Mesothelial cell of epicardium (in vitro differentiated cells): ENCODE measurements at regions not wholly inside any gene's neighbourhood (a gene's known extent, or its start where the extent isn't known, plus 50 kb on each side); places are given as distances from the start of the nearest gene placed in this dataset.

ENCODE experiments used
- DNase-seq, 2 experiments: peaks; one replicate each; pipeline ENCODE4 v3.0.0; 2021; ENCODE audit warnings: low spot score in 2 of 2; ENCODE audit not compliant: unreplicated experiment in 2 of 2
- H3K27ac Mint-ChIP-seq: 2 replicates; pipeline ENCODE4 v1.8.0; 2021; ENCODE audit warnings: mixed read lengths
- H3K27me3 Mint-ChIP-seq: 2 replicates; pipeline ENCODE4 v1.8.0; 2021; ENCODE audit warnings: low read depth, mixed read lengths
- H3K36me3 Mint-ChIP-seq: 2 replicates; pipeline ENCODE4 v1.8.0; 2021; ENCODE audit warnings: mixed read lengths
- H3K4me1 Mint-ChIP-seq: 2 replicates; pipeline ENCODE4 v1.8.0; 2021; ENCODE audit warnings: mixed read lengths
- H3K4me3 Mint-ChIP-seq: 2 replicates; pipeline ENCODE4 v1.8.0; 2021; ENCODE audit warnings: mild to moderate bottlenecking, moderate library complexity, mixed read lengths
- H3K9me3 Mint-ChIP-seq: 2 replicates; pipeline ENCODE4 v1.8.0; 2021; ENCODE audit warnings: mixed read lengths
- CTCF ChIP-seq: fragments of 200-600 bp; sonication (generic); IDR thresholded peaks from one replicate; pipeline ENCODE4 v1.5.0; 2021; ENCODE audit warnings: antibody characterized with exemption; ENCODE audit not compliant: unreplicated experiment

- no peaks in the 10 kb centered on the region for H3K9me3 Mint-ChIP-seq
- no peak overlapping the region for H3K4me3 Mint-ChIP-seq
- no peak for DNase-seq
- no peaks in the 10 kb centered on the region for H3K36me3 Mint-ChIP-seq
- peaks cover 3% of the 10 kb centered on the region for H3K4me1 Mint-ChIP-seq
- peaks cover 10% of the 10 kb centered on the region for H3K27me3 Mint-ChIP-seq
- H3K27ac Mint-ChIP-seq, result no peak overlapping the region
- no peak for TF ChIP-seq CTCF
Measured at GRCh38 chr18:78514910-78515670, 464.5 kb upstream of the SALL3 start.

GRCh38 chr18:78517328-78517727, 462.3 kb upstream of the SALL3 start:
- Mint-ChIP-seq H3K27me3 (peaks cover 12% of the 10 kb centered on the region), H3K36me3 (no peaks in the 10 kb centered on the region), H3K4me1 (peaks cover 3% of the 10 kb centered on the region), H3K9me3 (no peaks in the 10 kb centered on the region), H3K27ac (no peak overlapping the region), H3K4me3 (no peak overlapping the region)
- no peak for TF ChIP-seq CTCF
- no peak for DNase-seq

- H3K27me3 Mint-ChIP-seq, result peaks cover 14% of the 10 kb centered on the region
- no peak overlapping the region for H3K27ac Mint-ChIP-seq
- peaks cover 6% of the 10 kb centered on the region for H3K9me3 Mint-ChIP-seq
- TF ChIP-seq CTCF, result no peak
- no peaks in the 10 kb centered on the region for H3K36me3 Mint-ChIP-seq
- DNase-seq, result no peak
- no peak overlapping the region for H3K4me3 Mint-ChIP-seq
- peaks cover 3% of the 10 kb centered on the region for H3K4me1 Mint-ChIP-seq
Measured at GRCh38 chr18:78517973-78518372, 461.6 kb upstream of the SALL3 start.

- Mint-ChIP-seq H3K36me3 (no peaks in the 10 kb centered on the region), H3K4me3 (no peak overlapping the region), H3K27ac (no peak overlapping the region), H3K27me3 (peaks cover 17% of the 10 kb centered on the region), H3K9me3 (peaks cover 7% of the 10 kb centered on the region), H3K4me1 (peaks cover 3% of the 10 kb centered on the region)
- DNase-seq, result no peak
- TF ChIP-seq CTCF, result no peak
Measured at GRCh38 chr18:78518805-78519204, 460.8 kb upstream of the SALL3 start.

GRCh38 chr18:78519394-78520062, 460.1 kb upstream of the SALL3 start:
- Mint-ChIP-seq H3K9me3 (peaks cover 7% of the 10 kb centered on the region), H3K4me3 (no peak overlapping the region), H3K27ac (no peak overlapping the region), H3K36me3 (no peaks in the 10 kb centered on the region), H3K27me3 (peaks cover 17% of the 10 kb centered on the region), H3K4me1 (peaks cover 8% of the 10 kb centered on the region)
- no peak for DNase-seq
- no peak for TF ChIP-seq CTCF
